Lung microvascular endothelial cell (primary cell): ENCODE measurements at regions not wholly inside any gene's neighbourhood (a gene's known extent, or its start where the extent isn't known, plus 50 kb on each side); places are given as distances from the start of the nearest gene placed in this dataset.

Experiments
- DNase-seq, 2 donors: peaks; one replicate each; pipeline versions ENCODE4 v3.0.0 to v3.0.0-alpha.2; 2010; ENCODE audit warnings: low read depth in 2 of 2

- no peak for DNase-seq
Observed at GRCh38 chr11:115581871-115582639, 77.8 kb upstream of the CADM1 start.

- no peak for DNase-seq
Observed at GRCh38 chr11:115580927-115581680, 76.9 kb upstream of the CADM1 start.

GRCh38 chr11:115580416-115580815 lies 76.2 kb upstream of the CADM1 start:
- no peak for DNase-seq

- DNase-seq, result no peak
Observed at GRCh38 chr11:115579181-115579825, 75.1 kb upstream of the CADM1 start.

- no peak for DNase-seq
Observed at GRCh38 chr11:115578275-115578674, 74.1 kb upstream of the CADM1 start.

- DNase-seq, result no peak
Observed at GRCh38 chr11:115577701-115578100, 73.5 kb upstream of the CADM1 start.

GRCh38 chr11:115576606-115577380 lies 72.6 kb upstream of the CADM1 start:
- DNase-seq, result no peak

- DNase-seq, result no peak
Observed at GRCh38 chr11:115572551-115572950, 68.3 kb upstream of the CADM1 start.

- DNase-seq, result no peak
Observed at GRCh38 chr11:115566180-115566764, 62.1 kb upstream of the CADM1 start.

GRCh38 chr11:115564851-115565250 lies 60.6 kb upstream of the CADM1 start:
- no peak for DNase-seq

GRCh38 chr11:115561116-115561515 lies 56.9 kb upstream of the CADM1 start:
- DNase-seq, result no peak

GRCh38 chr11:115558635-115559034 lies 54.4 kb upstream of the CADM1 start:
- no peak for DNase-seq

- DNase-seq, result no peak
Observed at GRCh38 chr11:115557681-115558080, 53.5 kb upstream of the CADM1 start.

GRCh38 chr11:115556984-115557383 lies 52.8 kb upstream of the CADM1 start:
- DNase-seq, result no peak

GRCh38 chr11:115555336-115556090 lies 51.3 kb upstream of the CADM1 start:
- no peak for DNase-seq
